ENCODE measurements at regions not wholly inside any gene's neighbourhood (a gene's known extent, or its start where the extent isn't known, plus 50 kb on each side); places are given as distances from the start of the nearest gene placed in this dataset.

DNA sequence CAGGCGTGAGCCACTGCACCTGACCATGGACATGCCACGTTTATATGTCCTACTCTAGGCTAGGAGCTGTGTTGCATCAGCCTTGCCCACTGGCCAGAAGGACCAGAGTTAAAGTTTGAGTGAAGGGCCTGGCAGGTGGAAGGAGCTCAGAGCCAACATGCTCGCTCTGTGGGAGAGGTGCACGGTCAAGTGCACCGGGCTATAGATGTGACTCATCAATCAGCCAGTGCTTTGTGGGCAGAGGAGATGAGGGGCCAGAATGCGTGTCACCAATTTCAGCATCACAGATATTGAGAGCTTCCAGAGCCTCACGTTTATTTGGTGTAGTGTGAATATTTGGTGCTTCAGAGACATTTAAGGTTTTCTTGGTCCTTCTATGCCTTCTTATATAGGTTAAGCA, 137.3 kb upstream of the KBTBD8 start:
- H3K4me1 ChIP-seq: no peaks in the 10 kb centered on the region
- H3K27ac ChIP-seq: no peak overlapping the region
- no peak for DNase-seq
- intact Hi-C loops (cut with DNase I; ENCODE audit: low total_unique reads): no loop called here
- H3K9me3 ChIP-seq: no peaks in the 10 kb centered on the region
- no peak overlapping the region for H3K4me3 ChIP-seq
- TF ChIP-seq POLR2AphosphoS5 (IDR thresholded peaks at IDR 0.05) (no peak), POLR2A (IDR thresholded peaks at IDR 0.05) (no peak)
- no peaks in the 10 kb centered on the region for H3K27me3 ChIP-seq (replicated peaks in 1 of 7)
- WGBS, 5 donors: 87 to 94% (median 93%) methylated on average over 6 to 7 of the region's 7 CpGs
- H3K36me3 ChIP-seq: no peaks in the 10 kb centered on the region

DNA sequence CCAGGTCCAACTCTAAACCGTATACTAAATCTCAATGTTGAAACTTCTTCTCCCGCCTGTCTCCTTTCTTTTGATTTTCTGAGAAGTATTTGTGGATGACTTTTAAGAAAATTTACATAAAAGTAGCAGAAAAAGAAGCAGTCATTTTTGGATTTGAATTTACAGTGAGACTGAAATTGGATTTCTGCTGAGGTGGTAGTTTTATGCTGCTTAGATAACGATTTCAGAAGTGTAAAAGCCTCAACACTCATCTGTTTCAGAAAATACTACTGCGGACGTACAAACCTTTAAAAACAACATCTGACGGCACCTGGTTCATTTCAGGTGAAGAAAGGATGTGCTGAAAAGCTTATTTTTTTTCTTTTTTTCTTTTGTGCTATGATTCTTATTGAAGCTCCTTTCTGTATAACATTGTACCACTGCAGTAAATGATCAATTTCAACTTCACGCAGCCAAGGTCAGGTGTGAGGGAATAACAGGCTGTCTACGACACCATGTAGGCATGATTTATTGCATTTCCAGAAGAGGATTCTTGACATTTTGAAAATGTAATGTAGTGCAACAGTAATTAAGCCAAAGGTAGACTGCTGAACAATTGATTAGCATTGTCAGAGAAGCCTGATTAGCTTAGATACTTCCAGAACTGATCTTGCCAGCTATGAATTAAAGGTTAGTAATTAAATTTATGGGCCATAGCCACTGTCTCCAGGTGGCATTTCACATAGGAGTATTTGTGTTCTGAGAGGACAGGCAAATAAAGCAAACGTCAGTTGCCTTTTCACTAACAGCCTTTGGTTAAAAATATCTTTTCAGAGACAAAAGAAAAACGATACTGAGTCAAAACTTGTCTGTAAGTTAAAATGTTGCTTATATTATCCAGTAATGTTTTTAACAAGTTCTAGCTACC, 134.6 kb upstream of the KBTBD8 start:
- H3K4me1 ChIP-seq: no peaks in the 10 kb centered on the region
- H3K9me3 ChIP-seq: no peaks in the 10 kb centered on the region
- no peaks in the 10 kb centered on the region for H3K27me3 ChIP-seq (replicated peaks in 1 of 7)
- no peak overlapping the region for H3K4me3 ChIP-seq
- H3K27ac ChIP-seq: no peak overlapping the region
- WGBS, 5 donors: 77 to 87% (median 80%) methylated on average over 10 of the region's 10 CpGs
- no peak for DNase-seq
- intact Hi-C loops (cut with DNase I; ENCODE audit: low total_unique reads): no loop called here
- H3K36me3 ChIP-seq: no peaks in the 10 kb centered on the region
- TF ChIP-seq POLR2A (IDR thresholded peaks at IDR 0.05) (no peak), POLR2AphosphoS5 (IDR thresholded peaks at IDR 0.05) (no peak)
- TF ChIP-seq, protein P1, sequence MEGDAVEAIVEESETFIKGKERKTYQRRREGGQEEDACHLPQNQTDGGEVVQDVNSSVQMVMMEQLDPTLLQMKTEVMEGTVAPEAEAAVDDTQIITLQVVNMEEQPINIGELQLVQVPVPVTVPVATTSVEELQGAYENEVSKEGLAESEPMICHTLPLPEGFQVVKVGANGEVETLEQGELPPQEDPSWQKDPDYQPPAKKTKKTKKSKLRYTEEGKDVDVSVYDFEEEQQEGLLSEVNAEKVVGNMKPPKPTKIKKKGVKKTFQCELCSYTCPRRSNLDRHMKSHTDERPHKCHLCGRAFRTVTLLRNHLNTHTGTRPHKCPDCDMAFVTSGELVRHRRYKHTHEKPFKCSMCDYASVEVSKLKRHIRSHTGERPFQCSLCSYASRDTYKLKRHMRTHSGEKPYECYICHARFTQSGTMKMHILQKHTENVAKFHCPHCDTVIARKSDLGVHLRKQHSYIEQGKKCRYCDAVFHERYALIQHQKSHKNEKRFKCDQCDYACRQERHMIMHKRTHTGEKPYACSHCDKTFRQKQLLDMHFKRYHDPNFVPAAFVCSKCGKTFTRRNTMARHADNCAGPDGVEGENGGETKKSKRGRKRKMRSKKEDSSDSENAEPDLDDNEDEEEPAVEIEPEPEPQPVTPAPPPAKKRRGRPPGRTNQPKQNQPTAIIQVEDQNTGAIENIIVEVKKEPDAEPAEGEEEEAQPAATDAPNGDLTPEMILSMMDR (IDR thresholded peaks at IDR 0.05 in 8 of 11, conservative IDR thresholded peaks at IDR 0.05 in 3 of 11): no peak

DNA sequence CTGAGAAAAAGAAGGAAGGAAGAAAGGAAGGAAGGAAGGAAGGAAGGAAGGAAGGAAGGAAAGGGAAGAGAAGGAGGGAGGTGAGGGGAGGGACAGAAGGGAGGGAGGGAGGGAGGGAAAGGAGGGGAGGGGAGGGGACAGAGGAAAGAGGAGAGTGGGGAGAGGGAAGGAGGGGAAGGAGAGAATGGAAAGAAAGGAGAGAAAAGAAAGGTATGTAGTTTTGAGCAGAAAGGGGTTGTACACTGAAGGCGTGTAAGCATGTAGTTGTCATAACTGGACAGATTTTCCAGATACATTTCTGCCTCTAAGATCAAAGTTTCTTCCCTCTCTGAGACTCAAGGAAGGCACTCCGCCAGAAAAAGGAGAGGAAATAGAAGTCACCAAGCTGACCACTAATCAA, 113.4 kb upstream of the KBTBD8 start:
- Histone ChIP-seq H3K27ac (no peak overlapping the region), H3K9me3 (no peaks in the 10 kb centered on the region), H3K4me3 (no peak overlapping the region), H3K27me3 (replicated peaks in 1 of 7) (no peaks in the 10 kb centered on the region), H3K36me3 (no peaks in the 10 kb centered on the region), H3K4me1 (no peaks in the 10 kb centered on the region)
- DNase-seq: no peak
- intact Hi-C loops (cut with DNase I; ENCODE audit: low total_unique reads): no loop called here
- TF ChIP-seq, protein P1 (IDR thresholded peaks at IDR 0.05 in 8 of 11, conservative IDR thresholded peaks at IDR 0.05 in 3 of 11): no peak
- WGBS, 5 donors: 77 to 91% (median 87%) methylated on average over 2 of the region's 2 CpGs

DNA sequence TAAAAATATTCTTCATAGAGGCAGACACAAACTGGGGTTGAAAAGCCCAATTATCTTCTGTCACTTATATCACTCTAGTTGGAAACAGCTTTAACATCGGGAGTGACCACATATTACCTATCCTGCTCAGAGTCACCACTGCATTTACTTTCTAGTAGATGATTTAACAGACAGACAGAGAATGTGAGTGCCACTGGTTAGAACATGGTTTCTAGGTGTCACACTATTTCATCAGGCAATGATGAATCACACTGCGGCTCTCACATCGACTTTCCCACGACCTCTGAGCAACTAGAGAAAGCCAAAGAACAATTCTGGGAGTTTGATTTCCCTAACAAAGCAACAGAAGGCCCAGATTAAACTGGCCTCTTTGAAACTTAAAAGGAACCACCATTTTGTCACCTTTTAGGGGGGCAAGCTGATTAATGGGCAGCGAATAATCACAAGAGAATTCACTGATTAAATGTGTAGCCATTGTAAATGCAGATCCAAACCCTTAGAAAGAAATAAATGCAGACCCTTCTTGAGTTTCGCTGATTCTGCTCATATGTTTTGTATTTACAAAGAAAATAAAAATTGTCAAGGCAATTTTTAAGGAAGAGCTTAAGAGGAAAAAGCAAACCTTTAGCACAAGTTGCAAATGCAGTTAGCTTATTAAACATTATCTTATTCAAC, 112.6 kb upstream of the KBTBD8 start:
- Histone ChIP-seq H3K27me3 (replicated peaks in 1 of 7) (no peaks in the 10 kb centered on the region), H3K27ac (no peak overlapping the region), H3K4me1 (no peaks in the 10 kb centered on the region), H3K4me3 (no peak overlapping the region), H3K36me3 (no peaks in the 10 kb centered on the region), H3K9me3 (no peaks in the 10 kb centered on the region)
- TF ChIP-seq POLR2AphosphoS5 (IDR thresholded peaks at IDR 0.05) (no peak), POLR2A (IDR thresholded peaks at IDR 0.05) (no peak)
- TF ChIP-seq, protein P1 (IDR thresholded peaks at IDR 0.05 in 8 of 11, conservative IDR thresholded peaks at IDR 0.05 in 3 of 11): no peak
- no peak for DNase-seq
- intact Hi-C loops (cut with DNase I; ENCODE audit: low total_unique reads): no loop called here
- WGBS, 5 donors: 62 to 79% (median 71%) methylated on average over 6 of the region's 6 CpGs

All from spleen (tissue), 11 donors.